ENCODE measurements at regions not wholly inside any gene's neighbourhood (a gene's known extent, or its start where the extent isn't known, plus 50 kb on each side); places are given as distances from the start of the nearest gene placed in this dataset.

GRCh38 chr2:162964513-162964912 lies 125.9 kb upstream of the KCNH7 start:
- no peak for DNase-seq (ENCODE audit: low spot score)

DNA sequence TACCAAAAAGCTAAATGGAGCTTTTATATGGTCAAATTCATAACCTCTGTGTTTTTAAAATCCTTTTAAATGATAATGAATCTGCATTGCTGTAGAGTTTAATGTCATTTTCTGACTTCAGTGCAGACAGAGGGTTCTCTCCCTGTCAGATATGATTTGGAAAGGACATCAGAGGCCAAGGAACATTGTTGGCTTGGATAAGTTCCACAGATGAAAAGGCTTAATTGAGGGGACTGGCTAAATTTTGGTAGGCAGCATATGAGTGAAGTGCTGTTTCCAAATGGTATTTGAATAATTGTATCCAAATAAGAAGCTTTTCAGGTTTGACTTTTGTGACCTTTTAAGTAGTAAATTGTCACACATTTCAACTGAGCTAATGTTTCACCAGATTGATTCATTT lies 124.6 kb upstream of the KCNH7 start:
- no peak for DNase-seq (ENCODE audit: low spot score)

- DNase-seq (ENCODE audit: low spot score) = no peak
Observed at GRCh38 chr2:162945785-162946184, 107.2 kb upstream of the KCNH7 start.

- DNase-seq (ENCODE audit: low spot score) = no peak
Observed at GRCh38 chr2:162938387-162938786, 99.8 kb upstream of the KCNH7 start.

GRCh38 chr2:162934191-162934590 lies 95.6 kb upstream of the KCNH7 start:
- no peak for DNase-seq (ENCODE audit: low spot score)

DNA sequence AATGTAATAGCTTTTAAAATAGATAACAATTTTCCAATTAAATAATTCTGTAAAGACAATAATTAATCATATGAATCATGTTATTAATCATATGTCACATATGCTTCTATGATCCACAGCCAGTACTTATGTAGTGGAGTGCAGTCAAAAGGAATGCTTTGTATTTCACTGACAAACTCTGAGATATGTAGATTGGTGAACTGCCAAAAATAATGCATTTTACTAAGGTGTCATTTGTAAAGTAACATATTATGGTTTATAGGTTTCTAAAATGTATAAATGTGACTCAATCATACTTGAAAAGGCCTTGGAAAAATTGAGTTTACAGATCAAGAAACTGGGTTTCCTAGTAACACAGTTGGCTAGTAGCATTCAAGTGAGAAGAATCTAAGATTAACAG lies 93.8 kb upstream of the KCNH7 start:
- no peak for DNase-seq (ENCODE audit: low spot score)

GRCh38 chr2:162929571-162929970 lies 91.0 kb upstream of the KCNH7 start:
- no peak for DNase-seq (ENCODE audit: low spot score)

DNA sequence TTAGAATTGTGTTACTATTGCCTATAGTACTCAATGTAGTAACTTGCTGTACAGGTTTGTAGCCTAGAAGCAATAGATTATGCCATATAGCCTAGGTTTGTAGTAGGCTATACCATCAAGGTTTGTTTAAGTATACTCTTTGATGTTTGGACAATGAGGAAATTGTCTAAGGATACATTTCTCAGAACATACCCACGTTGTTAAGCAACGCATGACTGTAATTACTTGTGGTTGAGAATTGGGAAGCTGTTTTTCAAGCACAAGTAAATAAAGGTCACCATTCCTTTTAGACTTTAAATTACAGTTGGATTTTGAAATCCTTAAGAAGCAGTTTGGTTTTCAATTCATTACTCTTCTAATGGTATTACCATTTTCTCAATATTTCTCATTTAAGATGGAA lies 89.8 kb upstream of the KCNH7 start:
- DNase-seq (ENCODE audit: low spot score) = no peak

DNA sequence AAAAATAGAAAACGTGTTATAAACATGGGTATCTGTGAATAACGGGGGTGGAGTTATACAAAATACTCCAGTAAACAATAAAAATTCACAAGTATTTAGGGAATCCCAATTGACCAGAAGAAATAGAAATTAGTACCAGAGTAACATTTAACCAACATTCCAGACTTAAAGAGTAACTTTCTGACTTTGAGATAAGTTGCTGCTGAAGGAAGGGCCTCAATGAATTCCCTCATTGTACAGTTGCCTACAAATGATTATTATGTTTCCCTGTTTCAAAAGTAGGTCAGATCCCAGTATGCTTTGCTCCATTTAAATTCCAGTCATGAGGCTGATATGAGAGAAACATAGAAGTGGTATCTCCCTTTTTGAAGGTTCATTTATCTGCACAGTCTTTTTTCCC lies 88.3 kb upstream of the KCNH7 start:
- no peak for DNase-seq (ENCODE audit: low spot score)

DNA sequence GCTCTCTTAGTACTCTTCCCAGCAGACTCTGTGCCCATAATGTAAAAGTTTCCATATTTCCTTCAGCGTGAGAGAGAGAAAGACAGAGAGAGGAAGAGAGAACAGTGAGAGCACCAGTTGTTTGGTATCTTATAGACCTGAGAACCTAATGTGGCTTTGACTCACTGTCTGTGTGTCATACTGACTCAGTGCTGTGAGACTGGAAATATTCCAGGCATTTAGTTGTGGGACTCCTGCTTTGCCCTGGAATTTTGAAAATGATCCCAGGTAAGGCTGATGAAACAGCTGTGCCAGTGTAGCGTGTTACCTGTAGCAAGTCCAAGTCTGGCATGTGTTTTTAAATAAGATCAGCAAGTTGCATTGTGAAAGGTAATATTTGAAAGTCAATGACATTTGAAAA lies 87.9 kb upstream of the KCNH7 start:
- DNase-seq (ENCODE audit: low spot score) = no peak

DNA sequence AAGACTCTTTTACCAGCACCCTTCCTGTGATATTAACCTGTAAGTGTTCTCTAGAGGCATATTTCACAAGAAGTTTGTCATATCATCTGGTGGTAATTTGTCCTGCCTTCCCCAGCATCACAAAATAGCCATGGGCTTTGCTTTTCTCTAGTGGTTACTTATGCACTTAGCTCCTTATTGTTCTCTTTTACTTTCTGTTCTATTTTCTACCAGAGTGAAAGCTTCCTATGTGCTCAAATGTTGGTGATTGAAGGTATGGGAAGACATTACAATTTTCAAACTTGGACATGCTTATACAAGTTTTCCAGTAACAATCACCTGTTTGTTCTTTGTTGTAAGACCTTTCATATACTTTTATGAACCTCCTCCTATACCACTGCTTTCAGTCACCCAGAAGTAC lies 87.0 kb upstream of the KCNH7 start:
- DNase-seq (ENCODE audit: low spot score) = no peak

GRCh38 chr2:162919111-162919510 lies 80.5 kb upstream of the KCNH7 start:
- no peak for DNase-seq (ENCODE audit: low spot score)

DNA sequence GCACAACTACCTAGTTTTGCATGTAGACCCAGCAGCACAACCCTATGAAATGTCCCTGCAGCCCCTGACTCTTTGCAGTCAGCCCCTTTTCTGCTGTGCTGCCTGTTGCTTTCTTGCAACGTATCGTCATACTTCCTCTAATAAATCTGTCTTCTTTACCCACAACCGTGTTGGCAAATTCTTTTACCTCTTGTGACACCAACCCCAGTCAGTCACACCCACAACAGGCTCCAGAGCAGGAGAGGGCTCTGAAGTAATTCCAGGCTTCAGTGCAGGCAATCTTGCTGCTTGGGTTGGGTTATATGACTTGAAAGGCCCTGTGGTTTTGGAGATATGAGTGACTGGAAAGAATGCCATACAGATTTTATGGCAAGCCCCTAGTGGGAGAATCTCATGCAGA lies 79.1 kb upstream of the KCNH7 start:
- no peak for DNase-seq (ENCODE audit: low spot score)

- DNase-seq (ENCODE audit: low spot score) = no peak
Observed at GRCh38 chr2:162916286-162916801, 77.8 kb upstream of the KCNH7 start.

DNA sequence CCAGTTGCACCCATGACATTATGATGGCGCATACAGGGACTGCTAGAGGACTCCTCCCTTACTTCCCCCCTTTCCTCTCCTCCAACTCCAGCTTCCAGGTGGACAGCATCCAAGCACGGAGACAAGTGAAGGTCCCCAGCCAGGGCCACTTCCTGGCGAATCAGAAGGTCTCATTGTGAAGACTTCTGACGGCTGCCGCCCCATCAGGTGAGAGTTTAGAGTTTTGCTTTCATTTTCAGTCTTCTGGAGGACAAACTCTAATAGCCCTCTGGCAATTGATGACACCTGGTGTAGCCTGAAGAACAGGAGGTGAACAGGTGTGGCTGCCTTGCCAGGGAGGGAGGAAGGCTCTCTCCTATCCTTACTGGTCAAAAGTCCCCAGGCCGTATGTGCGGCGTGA lies 77.3 kb upstream of the KCNH7 start:
- no peak for DNase-seq (ENCODE audit: low spot score)

- DNase-seq (ENCODE audit: low spot score) = no peak
Observed at GRCh38 chr2:162914161-162914560, 75.6 kb upstream of the KCNH7 start.

DNA sequence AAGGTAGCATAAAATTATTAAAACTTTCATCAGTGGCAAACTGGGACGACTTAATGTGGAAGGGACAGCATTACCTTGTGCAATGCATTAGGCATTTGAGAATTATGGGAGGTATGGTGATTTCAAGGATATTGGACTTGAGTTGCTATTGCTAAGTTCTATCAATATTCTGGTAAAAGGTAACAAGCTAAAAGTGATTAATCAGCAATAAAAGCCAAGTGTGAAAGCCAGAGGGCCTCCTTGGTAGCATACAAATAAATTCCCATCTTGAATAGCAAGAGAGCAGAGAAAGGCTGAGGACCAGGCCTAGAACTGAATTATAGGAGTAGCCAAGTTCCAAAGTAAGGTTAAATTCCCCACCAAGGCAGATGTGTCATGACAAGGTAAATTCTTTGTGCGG lies 74.2 kb upstream of the KCNH7 start:
- no peak for DNase-seq (ENCODE audit: low spot score)

DNA sequence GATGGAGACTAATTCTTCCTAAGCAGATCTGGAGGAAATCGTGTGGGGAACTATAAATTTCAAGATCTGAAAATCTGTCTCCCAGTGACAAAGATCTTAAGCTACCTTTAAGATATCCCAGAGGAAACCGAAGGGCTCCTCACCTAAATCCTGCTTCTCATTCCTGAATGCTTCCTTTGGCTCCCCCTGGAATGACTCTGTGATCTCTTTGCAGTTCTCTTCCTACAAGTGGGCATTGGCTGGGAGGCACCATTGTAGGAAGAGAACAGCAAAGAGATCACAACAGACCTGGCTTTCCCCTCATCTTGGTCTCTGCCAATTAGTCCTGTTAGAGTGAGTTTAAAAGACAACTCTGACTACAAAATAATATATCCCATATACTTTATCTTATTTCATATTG lies 70.0 kb upstream of the KCNH7 start:
- DNase-seq (ENCODE audit: low spot score) = no peak

GRCh38 chr2:162890690-162891311 lies 52.2 kb upstream of the KCNH7 start:
- peak; percentile 62 for DNase-seq (ENCODE audit: low spot score)

DNA sequence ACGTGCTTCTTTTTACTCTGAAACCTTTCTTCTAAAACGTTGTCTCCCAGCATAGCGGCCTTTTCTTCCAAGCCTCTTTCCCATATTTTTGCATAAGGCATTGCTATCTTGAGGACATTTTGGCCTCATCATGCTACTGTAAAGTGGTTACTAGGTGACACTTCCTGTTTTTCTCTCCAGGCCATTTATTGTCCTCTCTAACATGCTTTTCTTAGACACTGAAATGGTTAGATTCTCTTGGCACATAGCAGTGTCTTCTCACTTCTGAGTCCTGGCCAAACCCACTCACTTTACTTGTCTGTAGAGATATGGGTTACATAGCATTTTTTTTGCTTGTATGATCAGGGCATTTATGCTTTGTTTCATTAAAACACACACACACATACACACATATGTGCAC lies 50.1 kb upstream of the KCNH7 start:
- peak; percentile 1 for DNase-seq (ENCODE audit: low spot score)
